Colonic mucosa (tissue), 4 donors: ENCODE measurements at regions not wholly inside any gene's neighbourhood (a gene's known extent, or its start where the extent isn't known, plus 50 kb on each side); places are given as distances from the start of the nearest gene placed in this dataset.

ENCODE experiments used
- DNase-seq: peaks from one replicate; pipeline ENCODE4 v3.0.0-alpha.2; 2020
- H3K27ac ChIP-seq: fragments of 200-600 bp; one replicate; pipeline ENCODE4 v1.8.0; 2021
- H3K27me3 ChIP-seq: fragments of 200-600 bp; one replicate; pipeline ENCODE4 v1.8.0; 2021
- H3K36me3 ChIP-seq: fragments of 200-600 bp; one replicate; pipeline ENCODE4 v1.8.0; 2021
- H3K4me1 ChIP-seq: fragments of 200-600 bp; one replicate; pipeline ENCODE4 v1.8.0; 2021; ENCODE audit warnings: mild to moderate bottlenecking
- H3K4me3 ChIP-seq: fragments of 200-600 bp; one replicate; pipeline ENCODE4 v1.8.0; 2021
- H3K9ac ChIP-seq, 2 donors: one replicate each; pipeline ENCODE4 v1.7.0; 2013; ENCODE audit warnings: control low read depth in 2 of 2, low read depth in 2 of 2, low read length in 2 of 2
- H3K9me3 ChIP-seq: fragments of 200-600 bp; one replicate; pipeline ENCODE4 v1.8.0; 2021
- intact Hi-C: fragments of 100-400 bp; cut with DNase I; formaldehyde crosslinking; loops from one replicate; pipeline ENCODE4 v1.14.1; 2022
- TF ChIP-seq, protein P1 (sequence below): fragments of 200-600 bp; IDR thresholded peaks from one replicate; pipeline ENCODE4 v1.8.0; 2022; ENCODE audit warnings: antibody characterized with exemption, mild to moderate bottlenecking
- donor health status: healthy.
- donor health status: DM: no; HTN: no; CAD: no.
- donor health status: DM: no; HTN: no; CAD: no.

DNA sequence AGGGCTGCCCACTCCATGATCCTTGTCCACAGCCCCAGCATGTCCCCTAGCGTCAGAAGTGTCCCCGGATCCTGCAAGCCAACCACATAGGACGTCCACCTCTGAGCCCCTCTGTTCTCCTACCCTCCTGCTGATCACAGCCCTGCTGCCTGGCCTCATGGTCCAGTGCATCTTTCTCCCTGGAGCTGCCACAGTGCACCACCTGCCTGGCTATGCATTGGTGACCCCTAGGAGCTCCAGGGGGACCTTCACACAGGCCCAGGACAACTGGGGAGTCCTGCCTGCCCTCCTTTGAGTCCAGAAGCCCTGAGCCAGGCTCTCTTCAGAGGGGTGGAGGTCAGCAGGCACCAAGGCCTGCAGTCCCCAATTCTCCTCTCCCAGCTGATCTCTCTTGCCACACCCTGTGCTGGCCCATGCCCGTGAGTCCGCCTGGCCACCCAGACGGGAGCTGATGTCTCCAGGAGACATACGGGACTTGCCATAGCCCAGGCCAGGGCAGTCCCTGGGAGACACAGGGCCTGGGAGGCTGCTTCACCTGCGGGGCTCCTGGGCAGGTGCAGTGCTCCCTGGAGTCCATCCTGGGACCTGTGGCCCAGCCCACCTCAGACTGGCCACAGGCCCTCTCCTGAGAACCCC lies 77.4 kb upstream of the RET start:
- Histone ChIP-seq H3K4me3 (no peak overlapping the region), H3K4me1 (no peaks in the 10 kb centered on the region), H3K9ac (no peak overlapping the region), H3K36me3 (no peaks in the 10 kb centered on the region), H3K9me3 (no peaks in the 10 kb centered on the region), H3K27me3 (no peaks in the 10 kb centered on the region), H3K27ac (no peak overlapping the region)
- no peak for DNase-seq
- intact Hi-C loops = no loop called here
- TF ChIP-seq, protein P1, sequence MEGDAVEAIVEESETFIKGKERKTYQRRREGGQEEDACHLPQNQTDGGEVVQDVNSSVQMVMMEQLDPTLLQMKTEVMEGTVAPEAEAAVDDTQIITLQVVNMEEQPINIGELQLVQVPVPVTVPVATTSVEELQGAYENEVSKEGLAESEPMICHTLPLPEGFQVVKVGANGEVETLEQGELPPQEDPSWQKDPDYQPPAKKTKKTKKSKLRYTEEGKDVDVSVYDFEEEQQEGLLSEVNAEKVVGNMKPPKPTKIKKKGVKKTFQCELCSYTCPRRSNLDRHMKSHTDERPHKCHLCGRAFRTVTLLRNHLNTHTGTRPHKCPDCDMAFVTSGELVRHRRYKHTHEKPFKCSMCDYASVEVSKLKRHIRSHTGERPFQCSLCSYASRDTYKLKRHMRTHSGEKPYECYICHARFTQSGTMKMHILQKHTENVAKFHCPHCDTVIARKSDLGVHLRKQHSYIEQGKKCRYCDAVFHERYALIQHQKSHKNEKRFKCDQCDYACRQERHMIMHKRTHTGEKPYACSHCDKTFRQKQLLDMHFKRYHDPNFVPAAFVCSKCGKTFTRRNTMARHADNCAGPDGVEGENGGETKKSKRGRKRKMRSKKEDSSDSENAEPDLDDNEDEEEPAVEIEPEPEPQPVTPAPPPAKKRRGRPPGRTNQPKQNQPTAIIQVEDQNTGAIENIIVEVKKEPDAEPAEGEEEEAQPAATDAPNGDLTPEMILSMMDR = no peak

DNA sequence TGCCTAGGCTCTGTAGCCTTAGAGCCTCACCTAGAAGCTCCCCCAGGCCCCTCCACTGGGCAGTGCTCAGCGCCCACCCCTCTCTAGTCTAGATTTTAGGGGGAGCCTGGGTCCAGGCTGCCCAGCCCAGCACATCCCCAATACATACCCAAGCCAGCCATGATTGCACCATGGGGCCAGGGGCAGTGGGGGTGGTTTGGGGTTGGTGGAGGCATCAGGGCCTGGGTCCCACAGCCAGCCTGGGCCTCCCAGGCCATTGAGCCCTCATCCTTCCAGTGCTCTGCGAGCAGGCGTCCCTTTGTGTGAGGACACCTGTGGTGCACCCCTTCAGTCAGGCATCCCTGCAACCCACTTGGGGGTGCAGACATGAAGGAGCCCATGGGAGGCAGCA lies 76.9 kb upstream of the RET start:
- intact Hi-C loops = no loop called here
- no peaks in the 10 kb centered on the region for H3K9me3 ChIP-seq
- TF ChIP-seq, protein P1 = no peak
- H3K4me1 ChIP-seq = no peaks in the 10 kb centered on the region
- H3K9ac ChIP-seq = no peak overlapping the region
- no peak overlapping the region for H3K27ac ChIP-seq
- H3K27me3 ChIP-seq = no peaks in the 10 kb centered on the region
- no peaks in the 10 kb centered on the region for H3K36me3 ChIP-seq
- no peak for DNase-seq
- no peak overlapping the region for H3K4me3 ChIP-seq

DNA sequence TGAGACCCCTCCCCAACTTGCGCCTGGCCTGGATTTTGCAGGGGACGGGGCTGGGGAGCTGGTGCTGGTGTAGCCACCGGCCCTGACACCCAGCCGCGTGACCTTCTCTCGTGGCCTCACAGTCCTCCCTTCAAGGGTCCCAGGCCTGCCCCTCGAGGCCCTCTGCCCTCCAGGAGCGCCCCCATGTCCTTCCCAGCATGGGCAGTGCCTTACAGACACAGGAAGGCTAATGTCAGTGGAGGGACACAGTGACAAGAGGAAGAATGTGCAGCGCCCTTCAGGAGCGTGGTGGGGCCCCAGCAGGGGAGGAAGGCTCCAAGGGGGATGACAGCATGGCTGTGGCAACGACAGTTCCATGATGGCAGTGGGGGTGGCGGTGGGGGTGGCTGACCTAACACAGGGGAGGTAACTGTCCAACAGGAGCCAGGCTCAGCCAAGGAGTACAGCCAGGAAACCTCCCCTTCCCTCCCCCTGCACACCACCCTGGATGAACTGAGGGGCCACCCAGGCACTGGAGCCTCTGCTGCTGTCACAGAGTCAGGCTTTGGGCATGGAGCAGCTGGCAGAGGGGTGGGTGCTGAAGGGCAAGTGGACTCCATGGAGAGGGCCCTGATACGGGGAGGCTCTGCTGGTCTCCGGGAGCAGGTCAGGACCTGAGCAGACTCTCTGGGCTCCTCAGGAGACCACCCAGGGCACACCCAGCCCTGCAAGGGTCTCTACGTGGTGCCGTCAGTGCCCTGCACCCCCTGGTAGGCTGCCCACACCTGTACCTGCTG lies 76.0 kb upstream of the RET start:
- no peak for DNase-seq
- H3K36me3 ChIP-seq = no peaks in the 10 kb centered on the region

DNA sequence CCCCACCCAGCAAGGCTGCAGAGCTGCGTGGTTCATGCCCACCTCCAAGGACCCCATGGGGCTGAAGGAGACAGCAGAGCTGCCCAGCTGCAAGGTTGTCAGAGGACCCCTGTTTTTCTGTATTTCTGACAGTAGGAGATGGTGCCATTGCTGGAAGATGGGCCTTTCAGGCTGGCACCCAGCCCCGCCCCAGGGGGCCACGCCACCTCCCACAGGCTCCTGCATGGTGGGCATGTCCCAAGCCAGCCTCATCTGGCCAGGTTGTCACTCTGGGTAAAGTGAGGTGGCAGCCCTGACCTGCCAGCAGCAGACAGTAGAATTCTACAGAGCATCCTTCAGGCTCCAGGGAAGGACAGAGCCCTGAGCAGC lies 75.5 kb upstream of the RET start:
- Histone ChIP-seq H3K36me3 (no peaks in the 10 kb centered on the region), H3K27ac (no peak overlapping the region), H3K9ac (no peak overlapping the region), H3K4me1 (no peaks in the 10 kb centered on the region), H3K9me3 (no peaks in the 10 kb centered on the region), H3K4me3 (no peak overlapping the region), H3K27me3 (no peaks in the 10 kb centered on the region)
- intact Hi-C loops = no loop called here
- TF ChIP-seq, protein P1 = no peak
- DNase-seq = no peak

More for the DNA sequence above, 76.0 kb upstream of the RET start:
- Histone ChIP-seq H3K9me3 (no peaks in the 10 kb centered on the region), H3K4me1 (no peaks in the 10 kb centered on the region), H3K9ac (no peak overlapping the region), H3K4me3 (no peak overlapping the region), H3K27ac (no peak overlapping the region), H3K27me3 (no peaks in the 10 kb centered on the region)
- intact Hi-C loops = no loop called here
- TF ChIP-seq, protein P1 = no peak

DNA sequence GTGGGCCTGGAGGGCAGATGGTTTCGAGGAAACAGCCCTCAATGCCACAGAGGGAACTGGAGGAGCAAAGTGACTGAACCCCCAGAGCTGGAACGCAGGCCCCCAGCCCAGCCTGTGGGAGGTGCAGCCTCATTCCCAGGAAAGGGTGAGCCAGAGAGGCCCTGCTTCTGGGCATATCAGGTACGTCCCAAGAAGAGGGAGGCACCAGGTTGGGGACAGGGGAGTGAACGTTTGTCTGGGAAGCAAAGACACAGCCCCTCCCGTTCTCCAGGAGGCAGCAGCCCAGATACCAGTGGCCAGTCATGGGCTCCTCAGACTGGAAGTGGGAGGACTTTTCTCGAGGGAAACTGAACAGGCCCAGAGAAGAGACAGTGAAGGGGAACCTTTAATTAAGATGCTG lies 74.3 kb upstream of the RET start:
- Histone ChIP-seq H3K27me3 (no peaks in the 10 kb centered on the region), H3K9ac (no peak overlapping the region), H3K36me3 (no peaks in the 10 kb centered on the region), H3K4me1 (no peaks in the 10 kb centered on the region), H3K27ac (no peak overlapping the region), H3K9me3 (no peaks in the 10 kb centered on the region), H3K4me3 (no peak overlapping the region)
- DNase-seq = no peak
- intact Hi-C loops = no loop called here
- TF ChIP-seq, protein P1 = no peak
